GM12864 (cell line): ENCODE measurements at regions not wholly inside any gene's neighbourhood (a gene's known extent, or its start where the extent isn't known, plus 50 kb on each side); places are given as distances from the start of the nearest gene placed in this dataset.

ENCODE experiments used
- DNase-seq: peaks from one replicate; pipeline ENCODE4 v3.0.0-alpha.2; 2011; ENCODE audit warnings: low read depth
- H3K4me3 ChIP-seq: 2 replicates; pipeline ENCODE4 v1.5.1; 2011; ENCODE audit warnings: mild to moderate bottlenecking, low read depth, low read length, control low read depth
- TF ChIP-seq, protein P1 (sequence below): IDR thresholded peaks from 2 replicates; pipeline ENCODE4 v1.5.1; 2011; ENCODE audit warnings: low read depth, mild to moderate bottlenecking, moderate library complexity, low read length, control low read depth, inconsistent platforms; ENCODE audit errors: missing control alignments

DNA sequence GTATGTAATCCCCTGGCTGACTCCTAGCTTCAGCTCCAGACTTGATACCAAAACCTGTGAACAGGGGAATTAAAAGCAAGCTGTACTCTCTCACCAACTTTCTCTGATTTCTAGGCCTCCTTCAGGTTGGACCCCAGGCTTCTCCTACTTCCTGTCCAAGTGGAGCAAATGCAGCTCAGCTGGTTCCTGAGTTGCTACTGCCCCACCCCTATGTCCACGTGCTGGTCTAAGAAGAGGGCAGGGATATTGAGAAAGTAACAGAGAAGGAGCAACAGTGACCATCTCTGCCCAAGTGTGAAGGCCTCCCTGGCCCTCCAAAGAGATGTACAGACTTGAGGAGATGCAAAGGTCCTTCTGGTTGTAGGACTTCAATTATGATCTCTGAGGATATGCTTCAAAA, 188.3 kb upstream of the MCHR2 start:
- DNase-seq, result no peak
- TF ChIP-seq, protein P1, sequence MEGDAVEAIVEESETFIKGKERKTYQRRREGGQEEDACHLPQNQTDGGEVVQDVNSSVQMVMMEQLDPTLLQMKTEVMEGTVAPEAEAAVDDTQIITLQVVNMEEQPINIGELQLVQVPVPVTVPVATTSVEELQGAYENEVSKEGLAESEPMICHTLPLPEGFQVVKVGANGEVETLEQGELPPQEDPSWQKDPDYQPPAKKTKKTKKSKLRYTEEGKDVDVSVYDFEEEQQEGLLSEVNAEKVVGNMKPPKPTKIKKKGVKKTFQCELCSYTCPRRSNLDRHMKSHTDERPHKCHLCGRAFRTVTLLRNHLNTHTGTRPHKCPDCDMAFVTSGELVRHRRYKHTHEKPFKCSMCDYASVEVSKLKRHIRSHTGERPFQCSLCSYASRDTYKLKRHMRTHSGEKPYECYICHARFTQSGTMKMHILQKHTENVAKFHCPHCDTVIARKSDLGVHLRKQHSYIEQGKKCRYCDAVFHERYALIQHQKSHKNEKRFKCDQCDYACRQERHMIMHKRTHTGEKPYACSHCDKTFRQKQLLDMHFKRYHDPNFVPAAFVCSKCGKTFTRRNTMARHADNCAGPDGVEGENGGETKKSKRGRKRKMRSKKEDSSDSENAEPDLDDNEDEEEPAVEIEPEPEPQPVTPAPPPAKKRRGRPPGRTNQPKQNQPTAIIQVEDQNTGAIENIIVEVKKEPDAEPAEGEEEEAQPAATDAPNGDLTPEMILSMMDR, result no peak
- H3K4me3 ChIP-seq, result no peak overlapping the region

DNA sequence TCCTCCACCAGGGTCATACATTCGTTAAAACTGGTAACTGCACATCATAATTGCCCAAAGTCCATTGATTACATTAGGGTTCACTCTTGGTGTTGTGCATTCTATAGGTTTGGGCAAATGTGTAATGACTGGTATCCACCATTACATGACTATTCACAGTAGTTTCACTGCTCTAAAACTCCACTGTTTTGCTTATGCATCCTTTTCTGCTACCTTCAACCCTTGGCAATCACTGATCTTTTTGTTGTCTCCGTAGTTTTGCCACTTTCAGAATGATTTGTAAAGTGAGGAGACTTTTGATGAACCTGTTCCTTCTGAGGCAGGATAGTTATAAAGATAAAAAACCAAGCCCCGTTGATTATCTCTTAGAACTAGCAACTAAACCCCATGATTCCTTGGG, 187.3 kb upstream of the MCHR2 start:
- TF ChIP-seq, protein P1, result no peak
- H3K4me3 ChIP-seq, result no peak overlapping the region
- no peak for DNase-seq

DNA sequence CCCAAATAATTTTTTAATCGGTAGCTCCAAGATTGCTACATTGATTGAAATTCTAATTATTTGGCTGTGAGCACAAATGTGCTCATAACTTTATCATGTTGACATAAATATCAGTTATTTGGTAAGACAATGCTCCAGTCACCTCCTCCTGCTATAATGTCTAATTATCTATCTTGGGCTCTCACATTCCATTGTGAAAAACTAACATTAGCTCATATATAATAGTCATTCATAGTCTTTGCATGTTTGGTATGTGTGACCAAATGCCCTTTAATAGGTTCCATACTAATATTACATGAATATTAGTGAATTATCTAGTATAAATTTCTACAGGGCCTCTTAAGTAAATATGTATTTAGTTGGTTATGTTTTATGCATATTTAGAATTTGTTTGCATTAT, 185.6 kb upstream of the MCHR2 start:
- TF ChIP-seq, protein P1, result no peak
- H3K4me3 ChIP-seq, result no peak overlapping the region
- no peak for DNase-seq

DNA sequence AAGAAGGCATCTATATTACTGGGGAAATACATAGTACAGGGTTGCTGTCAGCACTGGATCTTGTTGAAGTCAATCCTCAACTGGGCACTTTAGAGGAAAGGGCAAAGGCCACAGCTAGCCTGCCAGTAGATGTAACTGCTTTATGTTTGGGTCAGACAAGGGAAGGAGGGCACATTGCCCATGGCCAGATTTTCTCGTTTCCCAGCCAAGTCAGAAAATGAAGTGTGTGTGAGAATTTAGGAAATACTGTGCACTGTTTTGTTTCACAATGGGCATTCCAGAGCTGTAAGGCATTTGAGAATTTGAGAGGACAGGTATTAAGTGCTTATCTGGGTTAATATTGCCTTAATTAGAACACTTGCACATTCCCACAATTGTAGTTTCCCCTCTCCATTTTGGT, 183.9 kb upstream of the MCHR2 start:
- H3K4me3 ChIP-seq, result no peak overlapping the region
- DNase-seq, result no peak
- TF ChIP-seq, protein P1, result no peak

DNA sequence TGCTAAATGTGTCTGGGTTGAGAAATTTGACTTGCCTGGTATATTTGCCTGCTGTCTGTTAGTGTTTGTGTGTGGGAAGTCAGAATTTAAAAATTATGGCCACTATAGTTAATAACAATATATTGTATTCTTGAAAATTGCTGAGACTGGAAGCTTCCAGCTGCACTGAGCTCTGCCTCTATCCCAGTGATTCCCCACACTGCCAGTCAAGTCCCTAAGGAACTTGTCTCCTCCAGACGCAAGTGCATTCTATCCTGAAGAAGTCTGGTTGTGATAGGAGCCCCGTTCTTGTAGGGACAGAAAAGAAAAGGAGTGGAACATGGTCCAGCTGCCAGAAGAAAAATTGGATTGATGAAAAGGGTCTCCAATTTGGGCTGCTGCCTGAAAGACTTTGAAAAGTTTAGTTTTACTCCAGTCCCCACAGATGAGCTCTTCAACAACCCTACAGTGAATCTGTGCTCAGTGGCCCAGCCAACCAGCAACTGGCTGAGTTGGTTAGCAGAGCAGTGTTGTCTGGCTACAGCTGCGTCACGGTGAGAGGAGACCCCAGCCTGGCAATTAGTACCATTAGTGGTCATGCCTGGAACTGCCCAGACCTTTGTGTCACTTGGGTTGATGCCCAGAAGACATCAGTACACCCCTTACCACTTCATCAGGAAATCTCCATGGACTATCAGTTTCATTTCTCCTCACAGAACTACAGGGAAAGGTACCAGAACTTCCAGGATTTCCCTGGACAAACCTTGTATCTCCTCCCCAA, 183.1 kb upstream of the MCHR2 start:
- TF ChIP-seq, protein P1, result no peak

DNA sequence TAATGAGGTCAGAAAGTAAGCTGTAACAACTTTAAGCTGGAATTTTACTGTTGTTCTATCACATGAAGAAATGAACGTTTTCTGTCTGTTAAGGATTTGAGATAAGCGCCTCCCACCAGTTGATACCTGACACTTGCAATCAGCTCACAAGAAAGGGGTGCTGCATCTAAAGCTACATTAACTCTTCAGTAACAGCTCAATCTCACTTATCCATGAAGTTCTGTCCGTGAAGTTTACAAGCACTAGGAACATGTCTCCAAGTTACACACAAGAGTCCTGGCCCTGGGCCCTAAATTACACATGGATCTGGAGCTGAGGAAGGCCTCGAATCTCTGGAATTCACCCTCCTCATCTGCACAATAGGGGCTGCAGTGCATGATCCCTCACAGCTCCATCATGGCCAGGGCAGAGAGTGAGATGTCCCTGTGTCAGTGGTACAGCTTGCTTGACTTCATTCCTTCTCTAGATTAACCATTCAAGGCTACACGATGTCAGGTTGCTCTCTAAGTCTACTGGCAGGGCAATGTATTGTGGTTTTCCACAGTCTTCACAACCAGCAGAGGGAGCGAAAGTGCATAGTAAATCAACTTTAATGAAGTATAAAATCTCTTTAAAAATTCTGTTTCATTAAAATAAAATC, 182.4 kb upstream of the MCHR2 start:
- H3K4me3 ChIP-seq, result no peak overlapping the region
- TF ChIP-seq, protein P1, result no peak
- no peak for DNase-seq

More for the DNA sequence above, 183.1 kb upstream of the MCHR2 start:
- DNase-seq, result no peak
- H3K4me3 ChIP-seq, result no peak overlapping the region
